ENCODE measurements at regions not wholly inside any gene's neighbourhood (a gene's known extent, or its start where the extent isn't known, plus 50 kb on each side); places are given as distances from the start of the nearest gene placed in this dataset.

DNA sequence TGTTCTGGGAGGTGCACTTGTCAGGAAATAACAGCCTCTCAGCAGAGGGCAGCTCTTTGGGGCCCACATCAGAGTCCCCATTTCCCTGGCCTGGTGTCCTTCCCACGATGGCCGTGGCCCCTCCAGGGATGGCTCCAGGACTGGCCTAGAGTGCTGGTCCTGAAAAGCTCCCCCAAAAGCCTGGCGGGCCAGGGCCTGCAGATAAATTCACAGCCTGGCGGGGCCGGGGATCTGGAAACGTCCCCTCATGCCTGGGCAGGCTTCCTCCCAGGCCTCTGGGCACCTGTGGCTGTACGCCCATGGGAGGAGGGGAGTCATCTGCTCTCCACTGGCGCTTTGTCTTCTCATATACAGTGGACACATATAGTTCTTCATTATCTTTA, 52.6 kb upstream of the HS6ST1 start:
- H3K4me3 ChIP-seq (IDR thresholded peaks at IDR 0.05; ENCODE audit: insufficient read depth, low read depth, low read length) = no peak overlapping the region
- no peak overlapping the region for H3K27ac ChIP-seq
- H3K27me3 ChIP-seq (ENCODE audit: insufficient read depth, low read depth) = no peaks in the 10 kb centered on the region
- H2AFZ ChIP-seq (ENCODE audit: low read depth) = no peak overlapping the region
- no peak overlapping the region for H3K4me2 ChIP-seq
- H3K79me2 ChIP-seq (ENCODE audit: insufficient read depth, low read depth) = no peaks in the 10 kb centered on the region
- H3K9ac ChIP-seq = no peak overlapping the region
- TF ChIP-seq, protein P1, sequence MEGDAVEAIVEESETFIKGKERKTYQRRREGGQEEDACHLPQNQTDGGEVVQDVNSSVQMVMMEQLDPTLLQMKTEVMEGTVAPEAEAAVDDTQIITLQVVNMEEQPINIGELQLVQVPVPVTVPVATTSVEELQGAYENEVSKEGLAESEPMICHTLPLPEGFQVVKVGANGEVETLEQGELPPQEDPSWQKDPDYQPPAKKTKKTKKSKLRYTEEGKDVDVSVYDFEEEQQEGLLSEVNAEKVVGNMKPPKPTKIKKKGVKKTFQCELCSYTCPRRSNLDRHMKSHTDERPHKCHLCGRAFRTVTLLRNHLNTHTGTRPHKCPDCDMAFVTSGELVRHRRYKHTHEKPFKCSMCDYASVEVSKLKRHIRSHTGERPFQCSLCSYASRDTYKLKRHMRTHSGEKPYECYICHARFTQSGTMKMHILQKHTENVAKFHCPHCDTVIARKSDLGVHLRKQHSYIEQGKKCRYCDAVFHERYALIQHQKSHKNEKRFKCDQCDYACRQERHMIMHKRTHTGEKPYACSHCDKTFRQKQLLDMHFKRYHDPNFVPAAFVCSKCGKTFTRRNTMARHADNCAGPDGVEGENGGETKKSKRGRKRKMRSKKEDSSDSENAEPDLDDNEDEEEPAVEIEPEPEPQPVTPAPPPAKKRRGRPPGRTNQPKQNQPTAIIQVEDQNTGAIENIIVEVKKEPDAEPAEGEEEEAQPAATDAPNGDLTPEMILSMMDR (conservative IDR thresholded peaks at IDR 0.05; ENCODE audit: low read depth, low read length) = no peak
- H4K20me1 ChIP-seq (ENCODE audit: insufficient read depth) = no peaks in the 10 kb centered on the region
- no peaks in the 10 kb centered on the region for H3K4me1 ChIP-seq (ENCODE audit: low read depth, poor library complexity, severe bottlenecking)
- H3K36me3 ChIP-seq (ENCODE audit: insufficient read depth) = no peaks in the 10 kb centered on the region

- Histone ChIP-seq H3K4me2 (no peak overlapping the region), H3K4me1 (ENCODE audit: low read depth, poor library complexity, severe bottlenecking) (no peaks in the 10 kb centered on the region), H3K27ac (no peak overlapping the region), H3K4me3 (IDR thresholded peaks at IDR 0.05; ENCODE audit: insufficient read depth, low read depth, low read length) (no peak overlapping the region), H3K9ac (no peak overlapping the region), H3K27me3 (ENCODE audit: insufficient read depth, low read depth) (no peaks in the 10 kb centered on the region), H3K36me3 (ENCODE audit: insufficient read depth) (no peaks in the 10 kb centered on the region), H2AFZ (ENCODE audit: low read depth) (no peak overlapping the region), H4K20me1 (ENCODE audit: insufficient read depth) (no peaks in the 10 kb centered on the region), H3K79me2 (ENCODE audit: insufficient read depth, low read depth) (no peaks in the 10 kb centered on the region)
- TF ChIP-seq, protein P1 (conservative IDR thresholded peaks at IDR 0.05; ENCODE audit: low read depth, low read length) = no peak
Observed at GRCh38 chr2:128371648-128372345, 53.1 kb upstream of the HS6ST1 start.

GRCh38 chr2:128372621-128373341, 54.1 kb upstream of the HS6ST1 start:
- no peaks in the 10 kb centered on the region for H3K36me3 ChIP-seq (ENCODE audit: insufficient read depth)
- no peak overlapping the region for H3K9ac ChIP-seq
- H2AFZ ChIP-seq (ENCODE audit: low read depth) = no peak overlapping the region
- H3K27me3 ChIP-seq (ENCODE audit: insufficient read depth, low read depth) = no peaks in the 10 kb centered on the region
- H4K20me1 ChIP-seq (ENCODE audit: insufficient read depth) = no peaks in the 10 kb centered on the region
- no peak overlapping the region for H3K4me2 ChIP-seq
- H3K4me3 ChIP-seq (IDR thresholded peaks at IDR 0.05; ENCODE audit: insufficient read depth, low read depth, low read length) = no peak overlapping the region
- no peaks in the 10 kb centered on the region for H3K4me1 ChIP-seq (ENCODE audit: low read depth, poor library complexity, severe bottlenecking)
- H3K79me2 ChIP-seq (ENCODE audit: insufficient read depth, low read depth) = no peaks in the 10 kb centered on the region
- TF ChIP-seq, protein P1 (conservative IDR thresholded peaks at IDR 0.05; ENCODE audit: low read depth, low read length) = no peak
- no peak overlapping the region for H3K27ac ChIP-seq

DNA sequence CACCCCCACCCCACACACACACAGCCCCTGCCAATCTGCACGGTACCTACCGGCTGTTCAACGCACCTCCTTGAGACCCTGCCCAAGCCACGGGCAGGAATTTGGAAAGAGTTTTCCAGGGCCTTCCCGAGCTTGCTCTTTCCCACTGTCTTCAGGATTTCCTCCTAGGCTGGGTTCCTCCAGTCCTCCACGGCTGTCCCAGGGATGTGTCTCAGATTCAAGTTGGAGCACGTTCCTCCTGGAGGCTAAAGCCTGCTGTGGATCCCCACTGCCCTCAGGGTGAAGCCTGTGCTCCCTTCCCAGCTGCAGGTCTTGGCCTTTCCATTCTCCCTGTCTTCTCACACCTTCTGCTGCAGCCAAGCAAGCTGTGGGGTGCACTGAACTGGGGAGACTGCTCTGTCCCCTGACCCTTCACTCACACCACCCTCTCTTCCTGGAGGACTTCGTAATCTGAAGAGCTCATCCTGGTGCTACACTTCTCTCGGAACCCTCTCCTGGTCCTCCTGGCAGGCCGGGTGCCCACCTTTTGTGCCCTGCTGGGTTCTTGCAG, 54.9 kb upstream of the HS6ST1 start:
- H4K20me1 ChIP-seq (ENCODE audit: insufficient read depth) = no peaks in the 10 kb centered on the region

More for the DNA sequence above, 54.9 kb upstream of the HS6ST1 start:
- Histone ChIP-seq H3K27me3 (ENCODE audit: insufficient read depth, low read depth) (no peaks in the 10 kb centered on the region), H3K27ac (no peak overlapping the region), H3K4me3 (IDR thresholded peaks at IDR 0.05; ENCODE audit: insufficient read depth, low read depth, low read length) (no peak overlapping the region), H3K79me2 (ENCODE audit: insufficient read depth, low read depth) (no peaks in the 10 kb centered on the region), H3K4me2 (no peak overlapping the region), H3K36me3 (ENCODE audit: insufficient read depth) (no peaks in the 10 kb centered on the region), H3K4me1 (ENCODE audit: low read depth, poor library complexity, severe bottlenecking) (no peaks in the 10 kb centered on the region), H3K9ac (no peak overlapping the region), H2AFZ (ENCODE audit: low read depth) (no peak overlapping the region)
- TF ChIP-seq, protein P1 (conservative IDR thresholded peaks at IDR 0.05; ENCODE audit: low read depth, low read length) = no peak

All from KMS-11 (cell line).